ENCODE measurements at regions not wholly inside any gene's neighbourhood (a gene's known extent, or its start where the extent isn't known, plus 50 kb on each side); places are given as distances from the start of the nearest gene placed in this dataset.

DNA sequence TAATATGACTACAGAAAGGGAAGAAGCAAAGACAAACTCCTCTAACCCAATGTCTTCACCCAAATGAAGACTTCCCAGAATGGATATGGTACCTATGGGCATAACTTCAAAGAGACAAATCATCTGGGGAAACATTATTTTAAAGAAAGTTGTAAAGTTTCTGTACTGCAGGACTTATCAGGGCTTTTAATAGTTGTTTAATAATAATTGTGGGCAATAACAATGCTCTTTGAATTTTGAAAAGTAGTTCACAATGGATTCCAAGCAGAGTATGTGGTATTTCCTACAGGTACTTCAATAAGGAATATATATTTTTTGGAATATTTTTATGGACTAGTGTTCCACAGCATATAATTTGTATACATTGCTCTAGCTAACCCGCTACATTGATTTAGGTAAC, 503.1 kb downstream of the MCTP2 start:
- Histone ChIP-seq H3K27ac (ENCODE audit: low read depth, low read length, poor library complexity, severe bottlenecking) (no peak overlapping the region), H3K9me3 (ENCODE audit: low read length) (no peaks in the 10 kb centered on the region), H3K4me2 (ENCODE audit: low read length) (no peak overlapping the region), H3K9ac (ENCODE audit: low read length) (no peak overlapping the region), H3K36me3 (ENCODE audit: insufficient read depth, low read length) (no peaks in the 10 kb centered on the region), H3K27me3 (ENCODE audit: insufficient read depth, low read length) (no peaks in the 10 kb centered on the region), H3K4me1 (ENCODE audit: insufficient read depth, low read length, severe bottlenecking) (no peaks in the 10 kb centered on the region), H4K20me1 (ENCODE audit: insufficient read depth, low read length) (no peaks in the 10 kb centered on the region), H3F3A (ENCODE audit: insufficient read depth, low read length) (no peaks in the 10 kb centered on the region), H3K9me2 (ENCODE audit: low read depth, low read length) (no peaks in the 10 kb centered on the region), H3K79me2 (ENCODE audit: insufficient read depth, low read length) (no peaks in the 10 kb centered on the region), H3K4me3 (ENCODE audit: low read depth, low read length, poor library complexity, severe bottlenecking) (no peak overlapping the region), H2AFZ (ENCODE audit: low read length) (no peak overlapping the region)
- TF ChIP-seq EZH2 (IDR thresholded peaks at IDR 0.05; ENCODE audit: borderline replicate concordance, low read length) = no peak
- TF ChIP-seq, protein P1, sequence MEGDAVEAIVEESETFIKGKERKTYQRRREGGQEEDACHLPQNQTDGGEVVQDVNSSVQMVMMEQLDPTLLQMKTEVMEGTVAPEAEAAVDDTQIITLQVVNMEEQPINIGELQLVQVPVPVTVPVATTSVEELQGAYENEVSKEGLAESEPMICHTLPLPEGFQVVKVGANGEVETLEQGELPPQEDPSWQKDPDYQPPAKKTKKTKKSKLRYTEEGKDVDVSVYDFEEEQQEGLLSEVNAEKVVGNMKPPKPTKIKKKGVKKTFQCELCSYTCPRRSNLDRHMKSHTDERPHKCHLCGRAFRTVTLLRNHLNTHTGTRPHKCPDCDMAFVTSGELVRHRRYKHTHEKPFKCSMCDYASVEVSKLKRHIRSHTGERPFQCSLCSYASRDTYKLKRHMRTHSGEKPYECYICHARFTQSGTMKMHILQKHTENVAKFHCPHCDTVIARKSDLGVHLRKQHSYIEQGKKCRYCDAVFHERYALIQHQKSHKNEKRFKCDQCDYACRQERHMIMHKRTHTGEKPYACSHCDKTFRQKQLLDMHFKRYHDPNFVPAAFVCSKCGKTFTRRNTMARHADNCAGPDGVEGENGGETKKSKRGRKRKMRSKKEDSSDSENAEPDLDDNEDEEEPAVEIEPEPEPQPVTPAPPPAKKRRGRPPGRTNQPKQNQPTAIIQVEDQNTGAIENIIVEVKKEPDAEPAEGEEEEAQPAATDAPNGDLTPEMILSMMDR (IDR thresholded peaks at IDR 0.05; ENCODE audit: low read length) = no peak

DNA sequence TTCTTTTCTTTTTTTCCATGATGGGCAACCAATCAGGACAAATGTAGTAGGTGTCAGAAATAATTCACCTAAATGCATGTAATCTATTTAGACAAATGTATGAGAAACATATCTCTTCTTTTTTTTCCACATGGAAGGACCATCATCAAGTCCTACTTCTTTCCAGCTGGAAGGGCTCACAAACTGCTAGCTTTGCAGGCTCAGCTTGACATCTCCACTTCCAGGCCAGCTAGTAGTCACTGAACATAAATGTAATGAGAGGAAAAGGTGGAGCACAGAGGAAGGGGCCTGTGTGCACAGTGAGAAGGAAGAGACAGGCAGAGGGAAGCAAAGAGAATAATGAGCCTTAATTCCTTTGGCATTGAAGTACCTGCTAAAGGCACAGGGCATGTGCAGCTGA, 504.9 kb downstream of the MCTP2 start:
- Histone ChIP-seq H4K20me1 (ENCODE audit: insufficient read depth, low read length) (no peaks in the 10 kb centered on the region), H3K4me1 (ENCODE audit: insufficient read depth, low read length, severe bottlenecking) (no peaks in the 10 kb centered on the region), H3K4me2 (ENCODE audit: low read length) (no peak overlapping the region), H3K9ac (ENCODE audit: low read length) (no peak overlapping the region), H3K9me2 (ENCODE audit: low read depth, low read length) (no peaks in the 10 kb centered on the region), H3K79me2 (ENCODE audit: insufficient read depth, low read length) (no peaks in the 10 kb centered on the region), H3K36me3 (ENCODE audit: insufficient read depth, low read length) (no peaks in the 10 kb centered on the region), H3K9me3 (ENCODE audit: low read length) (no peaks in the 10 kb centered on the region), H3F3A (ENCODE audit: insufficient read depth, low read length) (no peaks in the 10 kb centered on the region), H3K4me3 (ENCODE audit: low read depth, low read length, poor library complexity, severe bottlenecking) (no peak overlapping the region), H3K27ac (ENCODE audit: low read depth, low read length, poor library complexity, severe bottlenecking) (no peak overlapping the region), H2AFZ (ENCODE audit: low read length) (no peak overlapping the region), H3K27me3 (ENCODE audit: insufficient read depth, low read length) (no peaks in the 10 kb centered on the region)
- TF ChIP-seq, protein P1 (IDR thresholded peaks at IDR 0.05; ENCODE audit: low read length) = no peak
- no peak for TF ChIP-seq EZH2 (IDR thresholded peaks at IDR 0.05; ENCODE audit: borderline replicate concordance, low read length)

DNA sequence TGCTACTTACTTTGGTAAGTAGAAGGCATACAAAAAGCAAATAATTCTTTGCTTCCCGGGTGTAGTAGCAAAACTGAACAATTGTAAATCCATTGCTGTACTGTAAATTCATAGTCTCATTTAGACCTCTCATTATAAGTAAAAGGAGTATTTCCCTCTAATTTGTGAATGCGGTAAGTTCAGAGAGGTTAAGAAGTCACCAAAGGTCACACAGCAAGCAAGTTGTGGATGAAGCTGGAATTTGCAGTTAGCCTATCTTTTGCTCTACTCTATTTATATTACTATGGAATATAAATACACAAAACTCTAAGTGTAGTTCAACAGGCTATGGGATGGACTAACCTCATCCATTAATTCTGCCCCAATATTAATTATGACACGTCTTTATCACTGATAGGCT, 508.3 kb downstream of the MCTP2 start:
- Histone ChIP-seq H3K27me3 (ENCODE audit: insufficient read depth, low read length) (no peaks in the 10 kb centered on the region), H3K36me3 (ENCODE audit: insufficient read depth, low read length) (no peaks in the 10 kb centered on the region), H3K4me2 (ENCODE audit: low read length) (no peak overlapping the region), H3K27ac (ENCODE audit: low read depth, low read length, poor library complexity, severe bottlenecking) (no peak overlapping the region), H3K9me2 (ENCODE audit: low read depth, low read length) (no peaks in the 10 kb centered on the region), H3K4me1 (ENCODE audit: insufficient read depth, low read length, severe bottlenecking) (no peaks in the 10 kb centered on the region), H3K79me2 (ENCODE audit: insufficient read depth, low read length) (no peaks in the 10 kb centered on the region), H3K9me3 (ENCODE audit: low read length) (no peaks in the 10 kb centered on the region), H4K20me1 (ENCODE audit: insufficient read depth, low read length) (no peaks in the 10 kb centered on the region), H3K9ac (ENCODE audit: low read length) (no peak overlapping the region), H3K4me3 (ENCODE audit: low read depth, low read length, poor library complexity, severe bottlenecking) (no peak overlapping the region), H3F3A (ENCODE audit: insufficient read depth, low read length) (no peaks in the 10 kb centered on the region), H2AFZ (ENCODE audit: low read length) (no peak overlapping the region)
- no peak for TF ChIP-seq EZH2 (IDR thresholded peaks at IDR 0.05; ENCODE audit: borderline replicate concordance, low read length)
- TF ChIP-seq, protein P1 (IDR thresholded peaks at IDR 0.05; ENCODE audit: low read length) = no peak
